Middle frontal gyrus (tissue), 1 donor: ENCODE measurements at regions not wholly inside any gene's neighbourhood (a gene's known extent, or its start where the extent isn't known, plus 50 kb on each side); places are given as distances from the start of the nearest gene placed in this dataset.

Source experiments
- DNase-seq: peaks from one replicate; pipeline ENCODE4 v3.0.0-alpha.2; 2015; ENCODE audit warnings: low spot score; ENCODE audit errors: extremely low spot score

- no peak for DNase-seq
Measured at GRCh38 chr5:54619731-54620130, 102.2 kb downstream of the SNX18 start.

DNA sequence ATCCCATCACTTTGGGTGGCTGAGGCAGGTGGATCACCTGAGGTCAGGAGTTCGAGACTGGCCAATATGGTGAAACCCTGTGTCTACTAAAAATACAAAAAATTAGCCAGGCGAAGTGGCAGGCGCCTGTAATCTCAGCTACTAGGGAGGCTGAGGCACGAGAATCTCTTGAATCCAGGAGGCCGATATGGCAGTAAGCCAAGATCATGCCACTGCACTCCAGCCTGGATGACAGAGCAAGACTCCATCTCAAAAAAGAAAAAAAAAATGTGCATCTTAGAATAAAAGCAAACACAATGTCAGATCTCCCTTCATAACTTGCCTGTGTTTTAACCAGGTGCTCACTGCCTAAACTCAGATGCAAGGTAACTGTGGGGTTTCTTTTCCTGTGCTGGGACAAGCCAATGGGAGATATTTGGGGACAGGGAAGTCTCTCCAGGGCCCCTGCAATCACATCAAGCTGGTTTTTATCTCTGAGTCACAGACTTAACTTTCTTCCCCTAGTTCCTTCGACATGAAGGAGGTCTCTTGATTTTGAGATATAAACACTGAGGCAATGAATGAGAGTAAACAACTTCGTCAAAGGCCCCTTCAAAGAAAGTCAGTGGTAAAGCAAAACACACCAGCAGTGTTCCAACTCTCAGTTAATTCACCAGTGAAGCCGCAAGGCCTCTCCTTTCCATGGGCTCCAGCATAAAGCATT, 99.1 kb downstream of the SNX18 start:
- no peak for DNase-seq

DNA sequence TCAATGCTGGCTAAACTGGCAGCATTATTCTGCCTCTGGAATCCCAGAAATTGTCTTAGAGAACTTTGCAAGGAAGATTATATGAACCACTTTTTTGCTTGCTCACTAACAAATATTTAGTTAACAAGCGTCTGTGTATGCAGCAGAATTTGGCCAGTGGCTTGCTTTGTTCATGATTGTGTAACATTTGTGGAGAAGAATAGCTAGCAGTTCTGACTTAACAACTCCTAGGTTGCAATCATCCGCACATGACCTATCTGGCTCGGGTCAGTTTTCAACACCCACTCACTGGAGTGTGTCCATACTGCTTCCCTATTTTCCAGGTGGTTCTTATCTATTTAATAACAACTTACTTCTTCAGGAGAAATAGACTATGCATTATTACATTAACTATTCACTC, 98.5 kb downstream of the SNX18 start:
- no peak for DNase-seq

DNA sequence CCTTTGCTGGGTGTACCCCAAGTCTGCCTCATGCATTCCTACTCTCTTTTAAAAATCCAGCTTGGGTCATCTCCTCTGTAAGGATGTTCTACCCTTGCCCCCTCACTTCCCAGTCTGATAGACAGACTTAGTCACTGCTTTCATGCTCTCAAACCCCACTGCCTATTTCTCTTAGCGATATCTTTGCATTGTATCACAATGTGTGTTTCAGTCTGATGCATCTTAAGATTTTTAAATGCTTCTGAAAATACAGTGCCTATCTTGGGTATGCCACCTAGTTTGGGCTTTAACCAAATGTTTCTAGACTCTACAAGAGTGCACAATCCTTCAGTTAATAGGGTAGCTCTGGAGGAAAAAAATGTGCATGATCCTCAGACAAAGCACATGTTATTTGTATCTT, 97.8 kb downstream of the SNX18 start:
- DNase-seq: no peak

- no peak for DNase-seq
Measured at GRCh38 chr5:54612711-54613110, 95.2 kb downstream of the SNX18 start.

DNA sequence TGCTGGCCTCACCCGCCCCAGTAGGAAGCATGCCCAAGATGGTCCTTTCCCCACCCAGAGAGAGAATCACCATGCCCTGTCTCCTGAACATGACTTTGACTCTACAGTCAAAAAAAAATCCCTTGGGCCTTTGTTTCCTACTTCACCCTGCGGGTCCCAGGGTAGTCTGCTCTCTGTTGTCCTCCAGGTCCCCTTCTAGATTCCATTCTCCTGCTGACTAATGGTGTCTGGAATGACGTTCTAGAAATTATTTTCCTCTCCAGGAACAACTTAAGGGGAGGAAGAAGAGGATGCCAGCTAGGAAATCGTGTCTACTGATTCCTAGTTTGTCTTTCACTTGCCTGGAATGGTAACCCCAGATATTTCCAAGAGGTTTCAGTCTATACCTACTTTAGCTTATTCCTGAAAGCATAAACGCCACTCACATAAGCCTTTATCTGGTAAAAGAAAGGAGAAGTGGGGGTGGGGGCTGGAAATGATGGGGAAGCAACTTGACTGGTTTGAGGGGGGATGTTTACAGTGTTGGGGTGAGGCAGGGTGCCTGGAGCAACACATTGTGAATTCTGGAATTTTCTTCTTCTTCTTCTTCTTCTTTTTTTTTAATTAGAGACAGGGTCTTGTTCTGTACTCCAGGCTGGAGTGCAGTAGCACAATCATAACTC, 93.9 kb downstream of the SNX18 start:
- no peak for DNase-seq

- no peak for DNase-seq
Measured at GRCh38 chr5:54610197-54610944, 92.8 kb downstream of the SNX18 start.

- DNase-seq: no peak
Measured at GRCh38 chr5:54608423-54609085, 91.0 kb downstream of the SNX18 start.

DNA sequence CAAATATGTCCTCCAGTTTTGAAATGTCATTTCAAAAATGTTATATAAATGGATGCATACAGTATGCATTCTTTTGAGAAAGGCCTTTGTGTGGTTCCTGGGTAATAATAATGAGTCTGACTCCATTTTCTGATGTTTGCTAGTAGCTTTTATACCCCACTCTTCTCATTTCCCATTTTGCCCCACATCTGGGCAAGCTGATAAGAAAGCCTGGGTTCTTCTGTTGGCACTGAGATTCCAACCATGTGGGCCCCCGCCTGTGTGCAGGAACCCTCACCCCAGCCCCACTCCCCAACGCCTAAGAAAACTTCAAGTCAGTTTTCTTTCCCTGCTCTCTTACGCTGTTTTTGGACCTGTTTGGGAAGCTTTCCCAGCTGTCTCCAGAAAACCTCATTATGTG, 89.4 kb downstream of the SNX18 start:
- DNase-seq: no peak

DNA sequence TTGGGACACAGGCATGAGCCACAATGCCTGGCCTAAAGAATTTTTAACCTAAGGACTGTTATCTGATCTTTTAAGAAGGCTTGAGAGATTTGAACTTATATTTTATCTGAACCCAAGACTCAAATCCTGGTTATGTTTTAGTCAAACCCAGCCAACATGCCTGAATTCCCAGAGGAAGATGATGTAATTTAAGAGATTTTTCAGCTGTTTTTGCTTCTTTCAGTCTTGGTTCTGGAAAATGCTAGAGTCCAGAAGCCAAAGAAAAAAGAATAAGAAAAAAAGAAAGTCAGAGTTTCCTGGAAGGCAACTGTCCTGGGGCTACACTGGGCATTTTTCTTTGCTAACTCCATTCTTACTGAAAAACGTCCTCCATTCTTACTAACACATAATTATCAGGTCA, 85.8 kb downstream of the SNX18 start:
- no peak for DNase-seq

DNA sequence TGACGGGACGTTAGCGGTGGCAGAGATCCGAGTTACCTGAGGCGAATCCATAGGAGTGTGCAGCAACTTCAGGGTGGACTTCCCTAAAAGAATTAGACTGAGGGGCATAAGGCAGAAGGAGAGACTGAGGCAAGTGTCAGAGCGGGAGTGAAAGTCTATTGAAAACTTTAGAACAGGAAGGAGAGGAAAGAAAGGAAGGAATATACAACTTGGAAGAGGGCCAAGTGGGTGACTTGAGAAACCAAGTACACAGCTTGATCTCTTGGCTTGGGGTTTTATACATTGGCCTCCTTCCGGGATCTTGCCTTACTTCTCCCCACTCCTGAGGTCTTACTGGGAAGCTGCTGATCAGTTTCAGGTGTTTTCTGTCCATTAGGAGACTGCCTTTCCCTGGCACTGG, 84.9 kb downstream of the SNX18 start:
- DNase-seq: no peak

DNA sequence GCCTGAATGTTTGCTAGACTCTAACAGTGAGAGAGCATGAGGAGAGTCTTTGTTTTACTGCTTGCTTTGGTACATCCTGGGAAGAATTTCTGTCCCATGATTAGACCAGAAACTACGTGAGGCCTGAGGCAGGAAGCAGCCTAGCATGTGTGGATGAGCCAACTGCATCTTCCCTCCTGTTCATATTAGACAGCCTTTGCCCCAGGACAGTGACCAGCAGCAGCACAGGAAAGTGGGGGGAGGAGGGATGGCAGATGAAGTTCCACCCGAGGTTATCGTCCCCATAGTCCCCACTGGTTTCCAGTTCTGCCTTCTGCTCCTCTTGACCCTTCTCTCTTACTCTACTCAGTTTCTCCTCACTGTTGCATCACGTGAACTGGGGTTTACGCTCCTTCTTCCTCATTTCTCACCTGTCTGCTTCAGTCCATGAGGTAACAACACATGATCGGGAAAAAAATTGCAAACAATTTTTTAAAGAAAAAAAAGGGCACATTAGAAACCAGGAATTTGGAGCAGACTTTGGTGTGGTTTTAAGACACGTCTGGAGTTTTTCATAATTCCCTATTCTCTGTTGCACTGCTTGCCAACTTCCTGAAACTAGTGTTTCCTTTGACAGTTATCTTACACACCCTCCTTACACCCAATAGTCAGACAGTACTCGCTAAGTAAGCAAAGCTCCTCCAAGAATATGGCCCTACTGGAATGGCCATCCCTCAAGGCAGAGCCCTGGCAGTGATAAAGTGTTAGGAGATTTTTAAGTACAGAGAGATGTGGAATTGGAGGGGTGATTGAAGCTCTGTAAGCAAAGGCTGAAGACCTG, 84.1 kb downstream of the SNX18 start:
- DNase-seq: no peak
